Activated CD8-positive, alpha-beta T cell treated with anti-CD3 and anti-CD28 coated beads for 36 hours (primary cell): ENCODE measurements at regions not wholly inside any gene's neighbourhood (a gene's known extent, or its start where the extent isn't known, plus 50 kb on each side); places are given as distances from the start of the nearest gene placed in this dataset.

Source experiments
- ATAC-seq: fragments of 200-7000 bp; cut with Tn5 transposase; one replicate; pipeline ENCODE4 v1.10.0; 2021; ENCODE audit warnings: mild to moderate bottlenecking, moderate library complexity
- CTCF ChIA-PET: fragments of 350-600 bp; sonication (Branson Sonifier 250); formaldehyde crosslinking; loops from one replicate; lab custom pipeline; 2021; ENCODE audit warnings: antibody characterized with exemption; lab: Charles Lee
- POLR2A ChIA-PET: fragments of 350-600 bp; sonication (Branson Sonifier 250); formaldehyde crosslinking; loops from one replicate; lab custom pipeline; 2021; ENCODE audit warnings: antibody characterized with exemption; lab: Charles Lee
- DNase-seq: peaks from one replicate; pipeline ENCODE4 v3.0.0-alpha.2; 2020
- H3K27ac Mint-ChIP-seq: one replicate; pipeline ENCODE4 v1.8.0; 2021; ENCODE audit warnings: mild to moderate bottlenecking, mixed read lengths
- H3K27me3 Mint-ChIP-seq: one replicate; pipeline ENCODE4 v1.8.0; 2021; ENCODE audit warnings: mixed read lengths
- H3K36me3 Mint-ChIP-seq: one replicate; pipeline ENCODE4 v1.8.0; 2021; ENCODE audit warnings: low read depth, mixed read lengths
- H3K4me1 Mint-ChIP-seq: one replicate; pipeline ENCODE4 v1.8.0; 2021; ENCODE audit warnings: low read depth, mixed read lengths
- H3K4me3 Mint-ChIP-seq: one replicate; pipeline ENCODE4 v1.8.0; 2021; ENCODE audit warnings: mild to moderate bottlenecking, moderate library complexity, mixed read lengths
- H3K9me3 Mint-ChIP-seq: one replicate; pipeline ENCODE4 v1.8.0; 2021; ENCODE audit warnings: mixed read lengths
- intact Hi-C: fragments of 100-400 bp; cut with micrococcal nuclease; formaldehyde crosslinking; loops from one replicate; pipeline ENCODE4 v1.10.0; 2022
- TF ChIP-seq, protein P1 (sequence below): fragments of 200-600 bp; IDR thresholded peaks from one replicate; pipeline ENCODE4 v1.8.0; 2022; ENCODE audit warnings: antibody characterized with exemption, mild to moderate bottlenecking

DNA sequence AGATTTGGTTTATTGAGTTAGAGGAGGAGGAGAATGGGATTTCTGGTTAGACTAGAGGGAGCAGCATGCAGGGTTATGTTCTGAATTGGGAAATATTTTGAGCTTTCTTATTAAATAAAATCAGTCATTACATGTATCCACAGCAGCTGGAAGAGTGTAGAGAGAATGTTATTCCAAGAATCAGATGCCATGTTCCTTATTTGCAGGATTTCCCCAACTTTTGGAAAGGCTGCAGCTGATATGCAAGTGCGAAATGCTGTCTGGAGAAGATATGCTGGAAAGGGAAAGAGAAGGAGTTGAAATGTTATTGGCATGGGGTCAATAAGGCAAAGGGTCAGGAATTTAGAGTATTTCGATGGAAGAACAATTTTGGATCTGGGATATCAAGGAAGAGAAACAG lies 255.8 kb downstream of the MTX2 start:
- TF ChIP-seq, protein P1, sequence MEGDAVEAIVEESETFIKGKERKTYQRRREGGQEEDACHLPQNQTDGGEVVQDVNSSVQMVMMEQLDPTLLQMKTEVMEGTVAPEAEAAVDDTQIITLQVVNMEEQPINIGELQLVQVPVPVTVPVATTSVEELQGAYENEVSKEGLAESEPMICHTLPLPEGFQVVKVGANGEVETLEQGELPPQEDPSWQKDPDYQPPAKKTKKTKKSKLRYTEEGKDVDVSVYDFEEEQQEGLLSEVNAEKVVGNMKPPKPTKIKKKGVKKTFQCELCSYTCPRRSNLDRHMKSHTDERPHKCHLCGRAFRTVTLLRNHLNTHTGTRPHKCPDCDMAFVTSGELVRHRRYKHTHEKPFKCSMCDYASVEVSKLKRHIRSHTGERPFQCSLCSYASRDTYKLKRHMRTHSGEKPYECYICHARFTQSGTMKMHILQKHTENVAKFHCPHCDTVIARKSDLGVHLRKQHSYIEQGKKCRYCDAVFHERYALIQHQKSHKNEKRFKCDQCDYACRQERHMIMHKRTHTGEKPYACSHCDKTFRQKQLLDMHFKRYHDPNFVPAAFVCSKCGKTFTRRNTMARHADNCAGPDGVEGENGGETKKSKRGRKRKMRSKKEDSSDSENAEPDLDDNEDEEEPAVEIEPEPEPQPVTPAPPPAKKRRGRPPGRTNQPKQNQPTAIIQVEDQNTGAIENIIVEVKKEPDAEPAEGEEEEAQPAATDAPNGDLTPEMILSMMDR = no peak
- Mint-ChIP-seq H3K9me3 (no peaks in the 10 kb centered on the region), H3K36me3 (no peaks in the 10 kb centered on the region), H3K27me3 (peaks cover 24% of the 10 kb centered on the region), H3K27ac (no peak overlapping the region), H3K4me1 (no peaks in the 10 kb centered on the region), H3K4me3 (no peak overlapping the region)
- intact Hi-C loops = no loop called here
- DNase-seq = no peak
- CTCF ChIA-PET = interaction anchor here (1.3 to 3.4 kb wide), 3 partner anchors 21 to 70 kb away, joined by 4 to 12 read pairs (median 6); no protein-coding TSS in a partner anchor
- ATAC-seq = no peak
- POLR2A ChIA-PET = no interaction called here

DNA sequence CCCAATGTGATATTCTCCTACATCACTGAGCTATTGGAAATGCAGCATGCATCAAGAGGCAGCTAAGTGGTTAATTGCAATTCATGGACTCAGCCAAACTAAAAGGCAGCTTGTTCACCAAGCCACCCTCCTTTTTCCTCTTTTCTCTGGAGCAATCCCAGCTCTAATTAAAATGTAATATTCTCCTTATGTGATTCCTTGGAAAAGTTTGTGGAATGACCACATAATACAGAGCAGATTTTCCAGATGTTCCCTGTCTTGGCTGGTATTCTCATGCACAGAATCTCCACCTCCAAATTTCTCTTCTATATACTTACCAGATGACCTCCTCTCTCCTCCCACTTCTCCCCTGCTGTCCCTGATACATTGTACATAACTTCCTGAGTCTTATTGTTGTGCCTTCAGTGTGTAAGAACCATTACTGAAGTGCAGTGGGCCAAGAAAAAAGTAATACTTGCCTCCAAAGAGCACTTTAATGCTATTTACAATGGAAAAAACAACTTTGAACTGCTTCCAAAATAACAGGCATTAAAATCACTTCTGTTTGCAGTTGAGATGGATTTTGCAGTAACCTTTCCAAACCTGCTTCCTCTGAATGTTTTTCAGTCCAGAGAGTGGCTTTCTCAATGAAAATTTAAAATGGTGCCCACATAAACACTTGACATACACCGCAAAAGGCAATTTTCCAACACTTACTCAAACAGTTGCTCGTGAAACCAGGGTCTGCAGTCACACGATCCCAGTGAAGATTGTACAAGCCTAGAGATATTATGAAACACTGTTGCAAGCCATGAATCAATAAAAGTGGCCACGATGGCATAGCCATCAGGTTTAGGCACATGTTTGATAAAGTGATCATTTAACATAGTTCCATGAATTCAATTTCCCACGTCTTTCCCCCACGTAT lies 258.0 kb downstream of the MTX2 start:
- Mint-ChIP-seq H3K36me3 (no peaks in the 10 kb centered on the region), H3K9me3 (no peaks in the 10 kb centered on the region), H3K27ac (no peak overlapping the region), H3K4me1 (no peaks in the 10 kb centered on the region), H3K4me3 (no peak overlapping the region), H3K27me3 (peaks cover 26% of the 10 kb centered on the region)
- TF ChIP-seq, protein P1 = no peak
- CTCF ChIA-PET = interaction anchor here (3.4 kb wide), 1 partner anchor 27 kb away, joined by 12 read pairs; no protein-coding TSS in a partner anchor
- DNase-seq = no peak
- POLR2A ChIA-PET = no interaction called here
- no peak for ATAC-seq
- intact Hi-C loops = no loop called here

DNA sequence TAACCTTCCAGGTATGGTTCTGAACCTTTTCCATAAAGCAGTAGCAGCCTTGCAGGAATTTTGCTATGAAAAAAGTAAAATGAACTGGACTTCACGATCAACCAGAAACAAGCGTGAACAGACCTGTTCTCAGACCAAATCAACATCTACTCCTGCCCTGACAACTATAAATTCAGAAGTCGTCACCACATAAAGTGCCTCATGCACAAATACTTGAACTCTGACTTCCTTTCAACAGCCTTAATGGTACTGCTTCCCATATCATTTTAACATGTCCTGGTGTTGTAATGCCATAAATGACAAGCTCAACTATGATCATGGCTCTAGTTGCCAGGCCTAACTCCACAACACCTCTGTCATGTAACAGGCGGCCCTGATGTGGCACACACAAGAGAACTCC lies 262.4 kb downstream of the MTX2 start:
- Mint-ChIP-seq H3K4me1 (no peaks in the 10 kb centered on the region), H3K36me3 (no peaks in the 10 kb centered on the region), H3K27ac (no peak overlapping the region), H3K9me3 (no peaks in the 10 kb centered on the region), H3K4me3 (no peak overlapping the region), H3K27me3 (peaks cover 22% of the 10 kb centered on the region)
- ATAC-seq = no peak
- DNase-seq = no peak
- TF ChIP-seq, protein P1 = no peak
- ChIA-PET CTCF (interaction anchor here (1.0 to 1.2 kb wide), 2 partner anchors 23 to 391 kb away, joined by 4 read pairs; no protein-coding TSS in a partner anchor), POLR2A (no interaction called here)
- intact Hi-C loops = no loop called here

DNA sequence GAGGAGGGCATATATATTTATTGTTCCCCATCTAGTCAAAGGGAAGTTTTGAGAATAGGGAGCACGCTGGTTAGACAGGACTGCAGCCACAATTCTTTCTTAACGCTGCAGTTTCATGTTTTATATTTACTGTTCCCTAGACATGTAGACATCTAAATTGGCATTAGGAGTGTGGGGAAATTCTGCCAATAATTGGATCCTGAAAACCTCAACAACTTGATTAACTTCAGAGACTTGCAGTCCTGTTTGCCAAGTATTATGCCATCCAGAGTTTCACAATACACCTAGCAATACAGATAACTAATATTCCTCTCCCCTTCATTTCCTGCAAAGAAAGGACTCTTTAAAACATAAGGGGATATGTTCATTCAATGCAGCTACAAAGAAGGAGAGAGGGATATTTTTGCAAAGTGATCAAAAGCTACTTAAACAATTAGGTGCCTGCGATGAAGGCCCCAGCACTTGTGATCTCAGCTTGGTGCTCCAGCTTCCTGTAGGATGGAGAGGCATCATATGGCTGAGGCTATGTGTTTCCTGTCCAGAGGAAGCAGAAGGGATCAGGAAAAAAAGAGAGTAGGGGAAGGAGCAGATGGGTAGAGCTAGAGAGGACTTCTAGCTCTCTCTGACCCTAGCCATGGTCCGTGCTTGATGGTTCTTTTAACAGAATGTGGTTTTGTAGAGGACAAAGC lies 264.4 kb downstream of the MTX2 start:
- TF ChIP-seq, protein P1 = no peak
- Mint-ChIP-seq H3K27ac (no peak overlapping the region), H3K27me3 (peaks cover 14% of the 10 kb centered on the region), H3K4me1 (no peaks in the 10 kb centered on the region), H3K4me3 (no peak overlapping the region), H3K36me3 (no peaks in the 10 kb centered on the region), H3K9me3 (no peaks in the 10 kb centered on the region)
- CTCF ChIA-PET = interaction anchor here (1.1 to 1.6 kb wide), 2 partner anchors 20 to 79 kb away, joined by 6 to 10 read pairs; no protein-coding TSS in a partner anchor
- no peak for ATAC-seq
- intact Hi-C loops = no loop called here
- DNase-seq = no peak
- POLR2A ChIA-PET = interaction anchor here (0.7 to 1.1 kb wide), 2 partner anchors 16 to 52 kb away, joined by 3 read pairs; no protein-coding TSS in a partner anchor
